ENCODE measurements at regions not wholly inside any gene's neighbourhood (a gene's known extent, or its start where the extent isn't known, plus 50 kb on each side); places are given as distances from the start of the nearest gene placed in this dataset.

- no peak for TF ChIP-seq CTCF (IDR thresholded peaks at IDR 0.05; ENCODE audit: insufficient read depth, low read length, poor library complexity, severe bottlenecking)
- no peak for TF ChIP-seq EZH2phosphoT487 (conservative IDR thresholded peaks at IDR 0.05; ENCODE audit: low read length)
- Histone ChIP-seq H3F3A (ENCODE audit: insufficient read depth) (no peaks in the 10 kb centered on the region), H3K36me3 (ENCODE audit: low read length) (no peaks in the 10 kb centered on the region), H3K9me3 (ENCODE audit: insufficient read depth, low read length) (no peaks in the 10 kb centered on the region), H3K4me2 (ENCODE audit: low read depth, low read length, poor library complexity, severe bottlenecking) (no peak overlapping the region), H2AFZ (ENCODE audit: low read depth, low read length, severe bottlenecking) (no peak overlapping the region), H4K20me1 (ENCODE audit: low read depth, low read length) (no peaks in the 10 kb centered on the region), H3K4me3 (ENCODE audit: insufficient read depth, low read length, poor library complexity, severe bottlenecking) (no peak overlapping the region), H3K27ac (ENCODE audit: low read depth, low read length) (no peak overlapping the region), H3K27me3 (ENCODE audit: low read length) (no peaks in the 10 kb centered on the region), H3K79me2 (ENCODE audit: insufficient read depth, low read length) (no peaks in the 10 kb centered on the region), H3K9me2 (replicated peaks; ENCODE audit: insufficient read depth, low read length) (no peaks in the 10 kb centered on the region), H3K9ac (ENCODE audit: low read length) (no peak overlapping the region)
These were observed 973.1 kb downstream of the TMEM182 start for GRCh38 chr2:103734911-103735310.

GRCh38 chr2:103738108-103738507 lies 976.3 kb downstream of the TMEM182 start:
- H3K9me2 ChIP-seq (replicated peaks; ENCODE audit: insufficient read depth, low read length): no peaks in the 10 kb centered on the region
- H2AFZ ChIP-seq (ENCODE audit: low read depth, low read length, severe bottlenecking): no peak overlapping the region
- H3K36me3 ChIP-seq (ENCODE audit: low read length): no peaks in the 10 kb centered on the region
- H3K4me3 ChIP-seq (ENCODE audit: insufficient read depth, low read length, poor library complexity, severe bottlenecking): no peak overlapping the region
- H4K20me1 ChIP-seq (ENCODE audit: low read depth, low read length): no peaks in the 10 kb centered on the region
- no peak overlapping the region for H3K4me2 ChIP-seq (ENCODE audit: low read depth, low read length, poor library complexity, severe bottlenecking)
- no peaks in the 10 kb centered on the region for H3K9me3 ChIP-seq (ENCODE audit: insufficient read depth, low read length)
- H3K79me2 ChIP-seq (ENCODE audit: insufficient read depth, low read length): no peaks in the 10 kb centered on the region
- no peak overlapping the region for H3K27ac ChIP-seq (ENCODE audit: low read depth, low read length)
- TF ChIP-seq EZH2phosphoT487 (conservative IDR thresholded peaks at IDR 0.05; ENCODE audit: low read length) (no peak), CTCF (IDR thresholded peaks at IDR 0.05; ENCODE audit: insufficient read depth, low read length, poor library complexity, severe bottlenecking) (no peak)
- H3K27me3 ChIP-seq (ENCODE audit: low read length): no peaks in the 10 kb centered on the region
- H3F3A ChIP-seq (ENCODE audit: insufficient read depth): no peaks in the 10 kb centered on the region
- H3K9ac ChIP-seq (ENCODE audit: low read length): no peak overlapping the region

- H3K4me2 ChIP-seq (ENCODE audit: low read depth, low read length, poor library complexity, severe bottlenecking): no peak overlapping the region
- no peaks in the 10 kb centered on the region for H3K79me2 ChIP-seq (ENCODE audit: insufficient read depth, low read length)
- H3F3A ChIP-seq (ENCODE audit: insufficient read depth): no peaks in the 10 kb centered on the region
- no peak overlapping the region for H3K4me3 ChIP-seq (ENCODE audit: insufficient read depth, low read length, poor library complexity, severe bottlenecking)
- H3K9ac ChIP-seq (ENCODE audit: low read length): no peak overlapping the region
- H2AFZ ChIP-seq (ENCODE audit: low read depth, low read length, severe bottlenecking): no peak overlapping the region
- no peaks in the 10 kb centered on the region for H3K9me2 ChIP-seq (replicated peaks; ENCODE audit: insufficient read depth, low read length)
- H3K36me3 ChIP-seq (ENCODE audit: low read length): no peaks in the 10 kb centered on the region
- no peak overlapping the region for H3K27ac ChIP-seq (ENCODE audit: low read depth, low read length)
- H4K20me1 ChIP-seq (ENCODE audit: low read depth, low read length): no peaks in the 10 kb centered on the region
- TF ChIP-seq CTCF (IDR thresholded peaks at IDR 0.05; ENCODE audit: insufficient read depth, low read length, poor library complexity, severe bottlenecking) (no peak), EZH2phosphoT487 (conservative IDR thresholded peaks at IDR 0.05; ENCODE audit: low read length) (no peak)
- H3K9me3 ChIP-seq (ENCODE audit: insufficient read depth, low read length): no peaks in the 10 kb centered on the region
- H3K27me3 ChIP-seq (ENCODE audit: low read length): no peaks in the 10 kb centered on the region
These were observed 976.8 kb downstream of the TMEM182 start for GRCh38 chr2:103738606-103739005.
